CD4-positive, alpha-beta T cell (primary cell): ENCODE measurements at regions not wholly inside any gene's neighbourhood (a gene's known extent, or its start where the extent isn't known, plus 50 kb on each side); places are given as distances from the start of the nearest gene placed in this dataset.

Experiments
- ATAC-seq: fragments of 200-7000 bp; cut with Tn5 transposase; one replicate; pipeline ENCODE4 v1.10.0; 2022; ENCODE audit warnings: mild to moderate bottlenecking; ENCODE audit not compliant: poor library complexity
- CTCF ChIA-PET: fragments of 350-600 bp; sonication (Branson Sonifier 250); formaldehyde crosslinking; loops from one replicate; lab custom pipeline; 2021; ENCODE audit warnings: antibody characterized with exemption, inconsistent platforms; lab: Charles Lee
- POLR2A ChIA-PET: fragments of 350-600 bp; sonication (Branson Sonifier 250); formaldehyde crosslinking; loops from one replicate; lab custom pipeline; 2021; ENCODE audit warnings: antibody characterized with exemption, inconsistent platforms; lab: Charles Lee
- DNase-seq, 14 experiments: peaks; one replicate each; pipeline ENCODE4 v3.0.0-alpha.2; 2013 to 2020; ENCODE audit warnings: mixed read lengths in 2 of 14
- H3K27ac ChIP-seq, 2 donors: one replicate each; pipeline versions ENCODE4 v1.5.1 to v1.7.0; 2013; ENCODE audit warnings: low read length in 2 of 2, low read depth in 1 of 2, mild to moderate bottlenecking in 1 of 2
- H3K27me3 ChIP-seq, 2 experiments: 1 replicate in 1 of 2; 2 replicates in 1 of 2; pipeline versions ENCODE4 v1.6.1 to v1.7.0; 2013; ENCODE audit warnings: low read length in 2 of 2, control low read depth in 1 of 2, mild to moderate bottlenecking in 1 of 2, moderate library complexity in 1 of 2; ENCODE audit not compliant: insufficient read depth in 2 of 2, control insufficient read depth in 1 of 2
- H3K36me3 ChIP-seq: one replicate; pipeline ENCODE4 v1.6.1; 2013; ENCODE audit warnings: low read length, control low read depth; ENCODE audit not compliant: insufficient read depth
- H3K4me1 ChIP-seq: one replicate; pipeline ENCODE4 v1.6.1; 2013; ENCODE audit warnings: low read length, control low read depth; ENCODE audit not compliant: insufficient read depth
- H3K4me3 ChIP-seq: one replicate; pipeline ENCODE4 v1.5.1; 2013; ENCODE audit warnings: mild to moderate bottlenecking, low read length, moderate library complexity
- H3K9me3 ChIP-seq, 2 experiments: 1 replicate in 1 of 2; 2 replicates in 1 of 2; pipeline versions ENCODE4 v1.6.1 to v1.7.0; 2013; ENCODE audit warnings: low read length in 2 of 2, mild to moderate bottlenecking in 2 of 2, control low read depth in 1 of 2, moderate library complexity in 1 of 2; ENCODE audit not compliant: control insufficient read depth in 1 of 2, insufficient read depth in 1 of 2
- H3K27ac Mint-ChIP-seq: one replicate; pipeline ENCODE4 v1.8.0; 2020; ENCODE audit warnings: mixed read lengths
- H3K27me3 Mint-ChIP-seq: one replicate; pipeline ENCODE4 v1.8.0; 2021; ENCODE audit warnings: mixed read lengths
- H3K36me3 Mint-ChIP-seq: one replicate; pipeline ENCODE4 v1.8.0; 2021; ENCODE audit warnings: low read depth, mixed read lengths
- H3K4me1 Mint-ChIP-seq: one replicate; pipeline ENCODE4 v1.8.0; 2021; ENCODE audit warnings: low read depth, mixed read lengths
- H3K4me3 Mint-ChIP-seq: one replicate; pipeline ENCODE4 v1.8.0; 2020; ENCODE audit warnings: mild to moderate bottlenecking, mixed read lengths
- H3K9me3 Mint-ChIP-seq: one replicate; pipeline ENCODE4 v1.8.0; 2020; ENCODE audit warnings: mixed read lengths
- CTCF ChIP-seq: fragments of 200-600 bp; IDR thresholded peaks from one replicate; pipeline ENCODE4 v1.8.0; 2022; ENCODE audit warnings: antibody characterized with exemption, mild to moderate bottlenecking
- intact Hi-C, 2 experiments: fragments of 100-400 bp; cut with DNase I in 1 of 2; cut with micrococcal nuclease in 1 of 2; formaldehyde crosslinking; loops; one replicate each; pipeline versions ENCODE4 v1.15.1 to v1.9.0; 2023 to 2025; cut with DNase I, micrococcal nuclease

GRCh38 chr6:82840571-82840970, 225.1 kb downstream of the UBE3D start:
- Mint-ChIP-seq H3K27me3 (peaks cover 4% of the 10 kb centered on the region), H3K27ac (no peak overlapping the region), H3K36me3 (no peaks in the 10 kb centered on the region), H3K4me3 (no peak overlapping the region), H3K4me1 (no peaks in the 10 kb centered on the region), H3K9me3 (no peaks in the 10 kb centered on the region)
- ChIA-PET CTCF (no interaction called here), POLR2A (no interaction called here)
- H3K36me3 ChIP-seq = no peaks in the 10 kb centered on the region
- no peak for ATAC-seq
- no peak for DNase-seq
- no peak overlapping the region for H3K27ac ChIP-seq
- H3K4me1 ChIP-seq = no peaks in the 10 kb centered on the region
- intact Hi-C loops = no loop called here
- H3K27me3 ChIP-seq = peaks cover 0 to 1% of the 10 kb centered on the region in 2 experiments
- H3K9me3 ChIP-seq = no peaks in the 10 kb centered on the region
- H3K4me3 ChIP-seq = no peak overlapping the region
- no peak for TF ChIP-seq CTCF

- H3K36me3 Mint-ChIP-seq = no peaks in the 10 kb centered on the region
Measured at GRCh38 chr6:82841309-82841708, 224.3 kb downstream of the UBE3D start.

More at GRCh38 chr6:82841309-82841708, 224.3 kb downstream of the UBE3D start:
- H3K27ac Mint-ChIP-seq = no peak overlapping the region
- no peaks in the 10 kb centered on the region for H3K4me1 Mint-ChIP-seq
- Histone ChIP-seq H3K27me3 (peaks cover 0 to 3% of the 10 kb centered on the region in 2 experiments), H3K4me1 (no peaks in the 10 kb centered on the region), H3K4me3 (no peak overlapping the region), H3K36me3 (no peaks in the 10 kb centered on the region), H3K27ac (no peak overlapping the region), H3K9me3 (no peaks in the 10 kb centered on the region)
- intact Hi-C loops = no loop called here
- DNase-seq (no peak), ATAC-seq (no peak)
- no peaks in the 10 kb centered on the region for H3K9me3 Mint-ChIP-seq
- POLR2A ChIA-PET = no interaction called here
- CTCF ChIA-PET = no interaction called here
- H3K4me3 Mint-ChIP-seq = no peak overlapping the region
- peaks cover 6% of the 10 kb centered on the region for H3K27me3 Mint-ChIP-seq
- TF ChIP-seq CTCF = no peak
